ENCODE measurements at regions not wholly inside any gene's neighbourhood (a gene's known extent, or its start where the extent isn't known, plus 50 kb on each side); places are given as distances from the start of the nearest gene placed in this dataset.

GRCh38 chr2:13015532-13016320 is 299.0 kb downstream of the TRIB2 start:
- no peak for DNase-seq

DNA sequence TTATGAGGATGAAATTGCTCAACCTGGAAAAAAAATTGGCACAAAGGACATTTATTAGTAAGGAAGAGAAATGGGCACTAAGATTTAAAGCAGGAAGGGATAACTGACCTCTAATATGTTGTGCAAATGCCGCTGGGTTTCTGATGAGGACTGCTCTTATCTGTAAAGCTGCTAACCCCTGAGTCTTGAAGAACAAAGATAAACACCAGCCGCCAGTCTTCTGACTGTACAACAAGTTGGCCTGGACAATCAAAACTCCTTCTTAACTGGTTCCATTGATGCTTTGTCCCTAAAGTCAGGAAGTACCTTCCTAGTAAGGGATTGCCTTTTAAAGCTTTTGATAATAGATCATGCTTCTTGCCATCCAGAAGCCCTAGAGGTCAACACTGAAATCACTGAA is 301.8 kb downstream of the TRIB2 start:
- no peak for DNase-seq

- no peak for DNase-seq
These were observed 303.0 kb downstream of the TRIB2 start for GRCh38 chr2:13019781-13020180.

- no peak for DNase-seq
These were observed 303.7 kb downstream of the TRIB2 start for GRCh38 chr2:13020469-13020868.

DNA sequence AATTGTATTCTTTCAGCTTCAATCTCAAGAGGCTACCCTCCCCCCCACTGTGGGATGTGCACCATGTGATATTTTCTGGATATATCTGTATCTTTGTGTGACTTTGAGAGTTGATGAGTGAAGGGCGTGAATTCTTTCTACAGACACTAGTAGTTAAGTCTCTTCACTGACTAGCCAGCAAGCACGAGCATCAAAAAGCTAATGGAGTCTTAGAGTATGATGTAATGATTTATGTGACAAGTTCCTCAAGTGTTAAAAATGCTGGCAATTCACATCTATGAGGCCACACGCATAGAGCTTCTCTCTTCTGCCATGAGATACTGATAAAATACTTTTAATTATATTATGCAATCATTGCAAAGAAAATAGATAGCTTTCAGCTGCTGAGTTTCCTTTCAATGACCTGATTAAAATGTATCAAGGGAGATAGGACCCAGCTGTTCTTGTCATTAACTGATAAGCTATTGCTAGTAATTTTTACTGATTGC is 304.8 kb downstream of the TRIB2 start:
- DNase-seq: no peak

DNA sequence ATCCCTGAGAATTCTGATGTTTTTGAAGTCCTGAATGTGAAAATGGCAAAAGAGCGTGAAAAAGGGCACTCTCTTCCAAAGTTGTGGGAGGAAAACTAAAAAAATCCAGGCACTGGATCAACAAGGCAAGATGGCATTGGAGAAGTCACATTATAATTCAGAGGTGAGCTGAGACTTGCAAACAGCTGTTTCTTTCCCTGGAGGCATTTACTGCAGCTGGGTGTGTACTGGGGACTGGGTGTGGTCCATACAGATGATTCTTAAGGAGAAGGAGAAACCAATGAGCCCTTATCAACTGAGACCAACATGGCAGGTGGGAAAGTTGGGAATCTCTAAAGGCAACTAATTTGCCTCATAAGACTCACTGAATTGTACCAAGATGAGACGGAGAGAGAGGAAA is 313.9 kb downstream of the TRIB2 start:
- no peak for DNase-seq

- DNase-seq: no peak
These were observed 318.1 kb downstream of the TRIB2 start for GRCh38 chr2:13034861-13035260.

- DNase-seq: no peak
These were observed 319.1 kb downstream of the TRIB2 start for GRCh38 chr2:13035866-13036265.

- no peak for DNase-seq
These were observed 323.3 kb downstream of the TRIB2 start for GRCh38 chr2:13040043-13040442.

DNA sequence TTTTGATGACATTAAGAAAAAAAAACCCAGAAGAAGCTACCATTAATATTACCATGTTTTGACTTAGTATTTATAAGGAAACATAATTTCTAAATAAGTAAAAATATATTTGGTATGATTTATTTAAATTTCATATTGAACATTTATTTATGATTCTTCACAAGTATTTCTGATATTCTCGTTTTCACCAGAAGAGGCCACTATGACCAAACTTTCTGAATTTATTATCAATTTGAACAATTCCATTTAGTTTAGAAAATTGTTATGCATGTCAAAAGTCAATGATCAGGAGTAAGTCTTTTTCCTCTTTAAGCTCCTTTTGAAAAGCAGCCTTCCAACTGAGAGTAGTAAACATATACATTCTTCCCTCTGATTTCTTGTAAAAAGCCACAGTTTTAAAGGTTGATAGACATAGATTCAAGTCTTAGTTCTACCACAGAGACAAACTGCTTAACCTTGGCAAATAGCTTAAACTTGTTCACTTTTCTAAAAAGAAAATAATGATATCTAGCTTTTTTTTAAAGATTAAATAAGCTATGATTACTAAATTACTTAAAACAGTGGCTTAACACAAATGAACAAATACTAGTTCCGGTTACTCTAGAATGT is 329.9 kb downstream of the TRIB2 start:
- DNase-seq: no peak

GRCh38 chr2:13050764-13051163 is 334.0 kb downstream of the TRIB2 start:
- DNase-seq: no peak

GRCh38 chr2:13052547-13052946 is 335.8 kb downstream of the TRIB2 start:
- DNase-seq: no peak

DNA sequence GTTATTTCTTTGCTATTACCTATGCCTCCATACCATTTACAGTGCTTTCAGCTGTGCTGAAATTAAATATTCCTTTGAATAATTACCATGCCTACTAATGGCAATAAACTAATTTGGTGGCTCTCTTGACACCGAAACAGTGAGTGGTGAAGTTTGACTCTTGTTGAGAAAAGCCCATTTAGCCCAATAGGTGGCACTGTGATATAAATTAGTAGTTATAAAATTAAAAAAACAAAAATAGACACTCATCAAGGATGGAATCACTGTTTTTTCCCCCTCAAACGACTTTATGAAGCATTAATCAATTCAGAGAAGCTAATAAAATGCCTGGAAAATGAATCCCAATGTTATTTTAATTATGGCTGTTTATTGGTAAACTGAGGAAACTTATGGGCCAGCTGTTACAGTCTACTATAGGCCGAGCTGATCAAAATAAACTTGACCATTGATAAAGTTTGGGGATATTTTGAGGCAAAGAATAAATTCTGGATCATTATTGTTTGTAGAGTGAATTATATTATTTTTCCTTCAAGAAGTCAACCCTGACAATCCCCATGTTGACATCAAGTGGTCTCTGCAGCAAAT is 339.6 kb downstream of the TRIB2 start:
- DNase-seq: no peak

GRCh38 chr2:13057671-13058070 is 340.9 kb downstream of the TRIB2 start:
- no peak for DNase-seq

DNA sequence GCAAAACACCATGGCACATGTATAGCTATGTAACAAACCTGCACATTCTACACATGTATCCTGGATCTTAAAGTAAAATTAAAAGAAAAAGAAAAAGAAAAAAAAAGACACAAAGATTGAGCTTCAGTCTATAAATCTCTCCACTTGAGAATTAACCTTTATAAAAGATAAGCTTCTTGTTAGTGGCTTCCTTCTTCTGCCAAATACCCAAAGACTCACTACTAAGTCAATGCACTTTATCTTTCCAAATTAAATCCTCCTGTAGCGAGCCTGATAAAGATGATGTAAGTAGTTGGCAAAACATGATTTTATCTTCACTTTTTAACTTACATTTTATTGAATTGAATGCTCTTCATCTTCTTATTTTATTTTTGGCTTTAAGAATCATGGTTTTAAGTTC is 349.9 kb downstream of the TRIB2 start:
- no peak for DNase-seq

GRCh38 chr2:13067508-13067907 is 350.8 kb downstream of the TRIB2 start:
- no peak for DNase-seq

DNA sequence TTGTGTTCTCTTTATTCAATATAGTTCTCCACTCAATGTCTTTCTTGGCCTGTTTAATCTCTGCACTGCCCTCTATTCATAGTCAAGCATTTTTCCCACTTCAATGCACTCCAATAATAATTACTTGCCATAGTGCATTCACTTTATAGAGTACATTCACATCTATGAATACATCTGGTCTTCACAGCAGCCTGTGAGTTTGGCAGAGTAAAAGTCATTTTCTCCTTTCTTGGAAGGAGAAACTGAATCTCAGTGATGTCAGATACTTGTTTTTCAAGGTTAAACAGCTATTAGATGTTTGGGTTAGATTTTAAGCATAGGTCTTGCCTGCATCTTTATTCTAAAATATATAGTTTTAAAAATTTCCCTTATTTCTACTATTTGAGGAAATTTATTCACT is 373.2 kb downstream of the TRIB2 start:
- DNase-seq: no peak

GRCh38 chr2:13091455-13091854 is 374.7 kb downstream of the TRIB2 start:
- DNase-seq: no peak

GRCh38 chr2:13091861-13092378 is 375.2 kb downstream of the TRIB2 start:
- DNase-seq: no peak

GRCh38 chr2:13093416-13093991 is 376.8 kb downstream of the TRIB2 start:
- DNase-seq: no peak

DNA sequence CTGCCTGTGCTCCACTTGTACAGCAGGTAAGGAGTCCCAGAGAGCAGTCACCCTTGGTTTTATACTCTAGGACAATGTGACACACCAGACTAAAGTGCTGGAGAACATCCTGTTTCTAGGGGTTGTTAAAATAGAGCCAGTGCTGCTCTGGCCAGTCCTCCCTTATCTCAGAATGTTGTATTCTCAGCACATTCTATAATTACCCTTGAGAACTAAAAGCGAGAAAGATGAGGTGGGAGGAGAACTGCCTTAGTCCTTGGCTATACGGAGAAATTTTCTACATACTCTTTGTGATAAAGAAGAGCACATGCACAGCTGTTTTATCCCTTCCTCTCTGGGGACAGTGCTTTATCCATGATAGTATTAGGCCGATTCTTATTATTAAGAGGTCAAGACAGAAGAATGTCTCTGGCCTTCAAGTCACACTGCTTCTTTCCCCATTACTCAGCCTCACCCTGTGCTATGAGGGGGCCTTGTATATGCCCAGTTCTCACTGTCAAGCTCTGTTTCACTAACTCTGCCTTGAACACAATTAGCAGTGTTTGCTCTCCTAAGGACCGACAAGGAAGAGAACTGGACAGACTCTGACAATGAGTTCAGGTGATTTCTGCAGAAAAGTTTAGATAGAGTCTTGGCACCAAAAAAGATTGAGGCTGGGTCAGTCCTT is 385.8 kb downstream of the TRIB2 start:
- no peak for DNase-seq

DNA sequence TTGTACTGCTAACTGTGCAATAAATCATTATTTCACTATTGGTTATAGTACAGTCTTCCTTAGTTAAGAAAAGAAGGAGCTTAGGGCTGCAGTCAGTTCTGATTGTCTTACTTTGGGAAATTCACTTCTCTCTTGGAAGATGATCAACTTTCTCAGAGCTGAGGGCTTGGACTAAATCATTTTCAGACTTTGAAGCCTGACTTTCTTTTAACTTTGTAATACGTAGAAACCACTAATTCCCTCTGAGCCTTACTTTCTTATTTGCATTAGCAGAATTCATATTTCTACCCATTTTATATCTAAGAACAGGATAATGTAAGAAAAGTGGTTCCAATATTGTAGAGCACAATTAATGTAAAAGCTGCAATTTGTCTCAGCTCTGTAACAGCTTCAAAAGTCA is 386.4 kb downstream of the TRIB2 start:
- no peak for DNase-seq

Data from right kidney (tissue), 1 donor.